Testis (tissue), 2 donors: ENCODE measurements at regions not wholly inside any gene's neighbourhood (a gene's known extent, or its start where the extent isn't known, plus 50 kb on each side); places are given as distances from the start of the nearest gene placed in this dataset.

Experiments
- POLR2A ChIP-seq: fragments of 450-650 bp; IDR thresholded peaks from one replicate; pipeline ENCODE4 v1.6.1; 2017; ENCODE audit warnings: antibody characterized with exemption, mild to moderate bottlenecking, moderate library complexity
- TF ChIP-seq, protein P1 (sequence below), 3 experiments: fragments of 450-650 bp in 2 of 3; fragments of 200-600 bp in 1 of 3; sonication (generic) in 1 of 3; IDR thresholded peaks; one replicate each; pipeline ENCODE4 v1.5.1; 2016 to 2019; ENCODE audit warnings: antibody characterized with exemption in 3 of 3, mild to moderate bottlenecking in 2 of 3, moderate library complexity in 1 of 3

- TF ChIP-seq, protein P1, sequence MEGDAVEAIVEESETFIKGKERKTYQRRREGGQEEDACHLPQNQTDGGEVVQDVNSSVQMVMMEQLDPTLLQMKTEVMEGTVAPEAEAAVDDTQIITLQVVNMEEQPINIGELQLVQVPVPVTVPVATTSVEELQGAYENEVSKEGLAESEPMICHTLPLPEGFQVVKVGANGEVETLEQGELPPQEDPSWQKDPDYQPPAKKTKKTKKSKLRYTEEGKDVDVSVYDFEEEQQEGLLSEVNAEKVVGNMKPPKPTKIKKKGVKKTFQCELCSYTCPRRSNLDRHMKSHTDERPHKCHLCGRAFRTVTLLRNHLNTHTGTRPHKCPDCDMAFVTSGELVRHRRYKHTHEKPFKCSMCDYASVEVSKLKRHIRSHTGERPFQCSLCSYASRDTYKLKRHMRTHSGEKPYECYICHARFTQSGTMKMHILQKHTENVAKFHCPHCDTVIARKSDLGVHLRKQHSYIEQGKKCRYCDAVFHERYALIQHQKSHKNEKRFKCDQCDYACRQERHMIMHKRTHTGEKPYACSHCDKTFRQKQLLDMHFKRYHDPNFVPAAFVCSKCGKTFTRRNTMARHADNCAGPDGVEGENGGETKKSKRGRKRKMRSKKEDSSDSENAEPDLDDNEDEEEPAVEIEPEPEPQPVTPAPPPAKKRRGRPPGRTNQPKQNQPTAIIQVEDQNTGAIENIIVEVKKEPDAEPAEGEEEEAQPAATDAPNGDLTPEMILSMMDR (IDR thresholded peaks at IDR 0.05): no peak
- TF ChIP-seq POLR2A: no peak
Measured at GRCh38 chr21:38678827-38679226, 126.9 kb upstream of the ETS2 start.
